CD4-positive, CD25-positive, alpha-beta regulatory T cell (primary cell): ENCODE measurements at regions not wholly inside any gene's neighbourhood (a gene's known extent, or its start where the extent isn't known, plus 50 kb on each side); places are given as distances from the start of the nearest gene placed in this dataset.

ENCODE experiments used
- ATAC-seq, 2 donors: fragments of 150-1000 bp; cut with Tn5 transposase; one replicate each; pipeline ENCODE4 v1.10.0; 2021; ENCODE audit warnings: low read depth in 2 of 2, moderate number of reproducible peaks in 2 of 2, moderate library complexity in 1 of 2
- DNase-seq, 3 donors: peaks; one replicate each; pipeline versions ENCODE4 v3.0.0 to v3.0.0-alpha.2; 2012 to 2022; ENCODE audit warnings: mixed read lengths in 1 of 3
- H3K27ac ChIP-seq: one replicate; pipeline ENCODE4 v1.7.0; 2013; ENCODE audit warnings: mild to moderate bottlenecking, low read length; ENCODE audit not compliant: insufficient read depth, poor library complexity, severe bottlenecking
- H3K27me3 ChIP-seq: one replicate; pipeline ENCODE4 v1.7.0; 2013; ENCODE audit warnings: low read length; ENCODE audit not compliant: control insufficient read depth, insufficient read depth
- H3K36me3 ChIP-seq: one replicate; pipeline ENCODE4 v1.7.0; 2013; ENCODE audit warnings: mild to moderate bottlenecking, low read length, moderate library complexity; ENCODE audit not compliant: control insufficient read depth, insufficient read depth
- H3K4me1 ChIP-seq: 2 replicates; pipeline ENCODE4 v1.7.0; 2013; ENCODE audit warnings: mild to moderate bottlenecking, low read length; ENCODE audit not compliant: insufficient read depth, control insufficient read depth, poor library complexity, severe bottlenecking
- H3K4me3 ChIP-seq: one replicate; pipeline ENCODE4 v1.7.0; 2013; ENCODE audit warnings: low read depth, mild to moderate bottlenecking, low read length, moderate library complexity
- H3K9me3 ChIP-seq, 2 experiments: 1 replicate in 1 of 2; 2 replicates in 1 of 2; pipeline ENCODE4 v1.7.0; 2013; ENCODE audit warnings: low read length in 2 of 2, mild to moderate bottlenecking in 1 of 2, moderate library complexity in 1 of 2; ENCODE audit not compliant: control insufficient read depth in 2 of 2
- H3K27ac Mint-ChIP-seq, 3 donors: one replicate each; pipeline ENCODE4 v1.8.0; 2020 to 2022; ENCODE audit warnings: mild to moderate bottlenecking in 3 of 3, mixed read lengths in 3 of 3, moderate library complexity in 2 of 3
- H3K27me3 Mint-ChIP-seq: one replicate; pipeline ENCODE4 v1.8.0; 2022; ENCODE audit warnings: mild to moderate bottlenecking, mixed read lengths
- H3K36me3 Mint-ChIP-seq: one replicate; pipeline ENCODE4 v1.8.0; 2020; ENCODE audit warnings: mixed read lengths
- H3K4me1 Mint-ChIP-seq, 4 donors: one replicate each; pipeline ENCODE4 v1.8.0; 2020 to 2022; ENCODE audit warnings: mixed read lengths in 4 of 4, mild to moderate bottlenecking in 1 of 4
- H3K4me3 Mint-ChIP-seq, 4 donors: one replicate each; pipeline ENCODE4 v1.8.0; 2020 to 2022; ENCODE audit warnings: mild to moderate bottlenecking in 4 of 4, mixed read lengths in 4 of 4, moderate library complexity in 3 of 4
- H3K9me3 Mint-ChIP-seq, 7 donors: one replicate each; pipeline ENCODE4 v1.8.0; 2020 to 2022; ENCODE audit warnings: mixed read lengths in 7 of 7, mild to moderate bottlenecking in 3 of 7, moderate library complexity in 2 of 7

- no peak for DNase-seq
- H3K9me3 Mint-ChIP-seq, result peaks cover 2 to 52% (median 11%) of the 10 kb centered on the region in 7 donors
- H3K27me3 ChIP-seq, result no peaks in the 10 kb centered on the region
- no peaks in the 10 kb centered on the region for H3K36me3 ChIP-seq
- no peaks in the 10 kb centered on the region for H3K36me3 Mint-ChIP-seq
- H3K27ac ChIP-seq, result no peak overlapping the region
- ATAC-seq, result no peak
- H3K27ac Mint-ChIP-seq, result no peak overlapping the region
- no peaks in the 10 kb centered on the region for H3K27me3 Mint-ChIP-seq
- H3K4me1 Mint-ChIP-seq, result no peaks in the 10 kb centered on the region
- H3K4me3 ChIP-seq, result no peak overlapping the region
- no peaks in the 10 kb centered on the region for H3K4me1 ChIP-seq
- peaks cover 0 to 4% of the 10 kb centered on the region in 2 experiments for H3K9me3 ChIP-seq
- no peak overlapping the region for H3K4me3 Mint-ChIP-seq
These were observed 1063.8 kb upstream of the CDH8 start for GRCh38 chr16:63100082-63100481.

GRCh38 chr16:63096857-63097256 lies 1060.6 kb upstream of the CDH8 start:
- no peak for DNase-seq
- Mint-ChIP-seq H3K27me3 (no peaks in the 10 kb centered on the region), H3K36me3 (no peaks in the 10 kb centered on the region), H3K9me3 (peaks cover 3 to 47% (median 11%) of the 10 kb centered on the region in 7 donors), H3K27ac (no peak overlapping the region), H3K4me3 (no peak overlapping the region), H3K4me1 (no peaks in the 10 kb centered on the region)
- Histone ChIP-seq H3K4me3 (no peak overlapping the region), H3K27me3 (no peaks in the 10 kb centered on the region), H3K4me1 (no peaks in the 10 kb centered on the region), H3K27ac (no peak overlapping the region), H3K36me3 (no peaks in the 10 kb centered on the region), H3K9me3 (peaks cover 2 to 4% of the 10 kb centered on the region in 2 experiments)
- no peak for ATAC-seq

GRCh38 chr16:63092736-63093135 lies 1056.5 kb upstream of the CDH8 start:
- Mint-ChIP-seq H3K9me3 (peaks cover 3 to 56% (median 14%) of the 10 kb centered on the region in 7 donors), H3K4me3 (no peak overlapping the region), H3K36me3 (no peaks in the 10 kb centered on the region), H3K4me1 (no peaks in the 10 kb centered on the region), H3K27me3 (no peaks in the 10 kb centered on the region), H3K27ac (no peak overlapping the region)
- no peaks in the 10 kb centered on the region for H3K36me3 ChIP-seq
- H3K9me3 ChIP-seq, result peaks cover 3 to 5% of the 10 kb centered on the region in 2 experiments
- H3K4me3 ChIP-seq, result no peak overlapping the region
- no peak overlapping the region for H3K27ac ChIP-seq
- H3K27me3 ChIP-seq, result no peaks in the 10 kb centered on the region
- DNase-seq (no peak), ATAC-seq (no peak)
- H3K4me1 ChIP-seq, result no peaks in the 10 kb centered on the region

- H3K4me3 ChIP-seq, result no peak overlapping the region
- peaks cover 3 to 5% of the 10 kb centered on the region in 2 experiments for H3K9me3 ChIP-seq
- no peaks in the 10 kb centered on the region for H3K36me3 ChIP-seq
- H3K4me1 Mint-ChIP-seq, result no peaks in the 10 kb centered on the region
- H3K36me3 Mint-ChIP-seq, result no peaks in the 10 kb centered on the region
- H3K27ac Mint-ChIP-seq, result no peak overlapping the region
- no peak for DNase-seq
- no peaks in the 10 kb centered on the region for H3K27me3 ChIP-seq
- H3K27me3 Mint-ChIP-seq, result no peaks in the 10 kb centered on the region
- no peak for ATAC-seq
- H3K4me1 ChIP-seq, result no peaks in the 10 kb centered on the region
- H3K4me3 Mint-ChIP-seq, result no peak overlapping the region
- no peak overlapping the region for H3K27ac ChIP-seq
- H3K9me3 Mint-ChIP-seq, result peaks cover 1 to 45% (median 6%) of the 10 kb centered on the region in 7 donors
These were observed 1045.9 kb upstream of the CDH8 start for GRCh38 chr16:63082101-63082500.

- H3K4me1 ChIP-seq, result no peaks in the 10 kb centered on the region
- no peak overlapping the region for H3K27ac ChIP-seq
- no peaks in the 10 kb centered on the region for H3K27me3 ChIP-seq
- DNase-seq (no peak), ATAC-seq (no peak)
- H3K36me3 ChIP-seq, result no peaks in the 10 kb centered on the region
- Mint-ChIP-seq H3K27me3 (no peaks in the 10 kb centered on the region), H3K27ac (no peak overlapping the region), H3K4me3 (no peak overlapping the region), H3K36me3 (no peaks in the 10 kb centered on the region), H3K9me3 (peaks cover 1 to 47% (median 6%) of the 10 kb centered on the region in 7 donors), H3K4me1 (no peaks in the 10 kb centered on the region)
- H3K9me3 ChIP-seq, result peaks cover 5 to 15% of the 10 kb centered on the region in 2 experiments
- no peak overlapping the region for H3K4me3 ChIP-seq
These were observed 1044.5 kb upstream of the CDH8 start for GRCh38 chr16:63080746-63081145.

GRCh38 chr16:63069047-63069446 lies 1032.8 kb upstream of the CDH8 start:
- Histone ChIP-seq H3K27me3 (no peaks in the 10 kb centered on the region), H3K27ac (no peak overlapping the region), H3K4me3 (no peak overlapping the region), H3K36me3 (no peaks in the 10 kb centered on the region), H3K9me3 (peaks cover 0 to 11% of the 10 kb centered on the region in 2 experiments), H3K4me1 (no peaks in the 10 kb centered on the region)
- Mint-ChIP-seq H3K27me3 (no peaks in the 10 kb centered on the region), H3K27ac (no peak overlapping the region), H3K36me3 (no peaks in the 10 kb centered on the region), H3K4me1 (no peaks in the 10 kb centered on the region), H3K9me3 (peaks cover 5 to 50% (median 11%) of the 10 kb centered on the region in 7 donors), H3K4me3 (no peak overlapping the region)
- ATAC-seq (no peak), DNase-seq (no peak)

- H3K27me3 ChIP-seq, result no peaks in the 10 kb centered on the region
- Mint-ChIP-seq H3K4me1 (no peaks in the 10 kb centered on the region), H3K4me3 (no peak overlapping the region), H3K27me3 (no peaks in the 10 kb centered on the region), H3K36me3 (no peaks in the 10 kb centered on the region), H3K27ac (no peak overlapping the region), H3K9me3 (peaks cover 5 to 38% (median 10%) of the 10 kb centered on the region in 7 donors)
- ATAC-seq (no peak), DNase-seq (no peak)
- peaks cover 6 to 8% of the 10 kb centered on the region in 2 experiments for H3K9me3 ChIP-seq
- H3K36me3 ChIP-seq, result no peaks in the 10 kb centered on the region
- no peak overlapping the region for H3K27ac ChIP-seq
- no peaks in the 10 kb centered on the region for H3K4me1 ChIP-seq
- H3K4me3 ChIP-seq, result no peak overlapping the region
These were observed 1030.9 kb upstream of the CDH8 start for GRCh38 chr16:63067141-63067540.

- H3K27me3 ChIP-seq, result no peaks in the 10 kb centered on the region
- no peaks in the 10 kb centered on the region for H3K4me1 ChIP-seq
- no peak overlapping the region for H3K4me3 Mint-ChIP-seq
- peaks cover 8 to 12% of the 10 kb centered on the region in 2 experiments for H3K9me3 ChIP-seq
- H3K9me3 Mint-ChIP-seq, result peaks cover 5 to 33% (median 10%) of the 10 kb centered on the region in 7 donors
- no peaks in the 10 kb centered on the region for H3K36me3 ChIP-seq
- no peak overlapping the region for H3K4me3 ChIP-seq
- H3K27ac Mint-ChIP-seq, result no peak overlapping the region
- no peaks in the 10 kb centered on the region for H3K4me1 Mint-ChIP-seq
- no peak for DNase-seq
- no peaks in the 10 kb centered on the region for H3K27me3 Mint-ChIP-seq
- H3K36me3 Mint-ChIP-seq, result no peaks in the 10 kb centered on the region
- ATAC-seq, result no peak
- no peak overlapping the region for H3K27ac ChIP-seq
These were observed 1030.3 kb upstream of the CDH8 start for GRCh38 chr16:63066552-63066951.
